G401.6 (cell line): ENCODE measurements at regions not wholly inside any gene's neighbourhood (a gene's known extent, or its start where the extent isn't known, plus 50 kb on each side); places are given as distances from the start of the nearest gene placed in this dataset.

Experiments used
- FAIRE-seq: peaks from 2 replicates; lab custom pipeline; 2012; peaks lifted over from hg19 to GRCh38; lab: Jason Lieb, UNC

DNA sequence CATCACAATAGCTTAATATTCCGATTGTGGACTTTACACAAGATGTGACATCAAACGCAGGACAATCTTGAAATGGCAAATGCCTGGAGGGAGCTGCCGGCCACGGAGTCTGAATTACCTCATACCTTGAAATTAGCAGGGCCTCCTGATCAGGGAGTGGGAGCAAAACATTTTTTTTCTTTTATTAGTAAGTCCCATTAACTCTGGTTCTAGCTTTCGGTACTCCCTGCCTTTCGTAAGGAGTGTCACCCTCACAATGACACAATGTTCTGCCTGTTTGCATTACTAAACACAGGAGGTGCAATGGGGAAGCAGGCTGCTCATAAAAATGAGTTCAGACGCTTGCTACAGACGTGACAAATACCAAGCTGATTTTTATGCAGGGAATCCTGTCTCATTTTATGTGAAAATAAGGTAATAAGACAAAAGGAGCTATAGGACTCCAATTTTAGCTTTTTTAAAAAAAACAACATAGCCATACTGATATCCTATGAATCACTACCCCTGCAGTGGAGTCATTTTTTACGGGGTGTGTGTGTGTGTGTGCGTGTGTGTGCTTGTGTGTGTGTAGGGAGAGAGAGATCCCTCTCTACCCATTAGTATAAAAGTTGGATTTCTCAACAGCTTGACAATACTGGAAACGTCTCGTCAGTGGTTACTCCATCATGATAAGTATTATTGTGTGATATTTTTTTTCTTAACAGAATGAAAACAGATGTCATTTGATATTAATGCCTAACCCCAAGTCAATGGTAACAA is 205.1 kb upstream of the RUNX1 start:
- FAIRE-seq: no peak

DNA sequence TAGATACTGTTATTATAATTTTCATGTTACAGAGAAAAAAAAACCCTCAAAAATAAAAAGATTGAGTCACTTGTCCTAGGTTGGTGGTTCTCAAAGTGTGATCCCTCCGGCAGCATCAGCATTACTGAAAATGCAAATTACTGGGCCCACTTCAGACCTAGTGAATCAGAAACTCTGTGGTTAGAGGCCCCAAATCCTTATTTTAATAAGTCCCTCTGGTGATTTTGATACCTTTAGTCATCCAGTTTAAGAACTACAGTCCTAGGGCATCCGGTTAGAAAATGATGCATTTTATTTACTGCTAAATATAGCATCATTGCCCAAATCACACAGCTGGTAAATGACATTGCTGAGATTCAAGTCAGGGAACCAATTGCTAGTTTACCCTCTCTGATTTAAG is 203.7 kb upstream of the RUNX1 start:
- FAIRE-seq: no peak

DNA sequence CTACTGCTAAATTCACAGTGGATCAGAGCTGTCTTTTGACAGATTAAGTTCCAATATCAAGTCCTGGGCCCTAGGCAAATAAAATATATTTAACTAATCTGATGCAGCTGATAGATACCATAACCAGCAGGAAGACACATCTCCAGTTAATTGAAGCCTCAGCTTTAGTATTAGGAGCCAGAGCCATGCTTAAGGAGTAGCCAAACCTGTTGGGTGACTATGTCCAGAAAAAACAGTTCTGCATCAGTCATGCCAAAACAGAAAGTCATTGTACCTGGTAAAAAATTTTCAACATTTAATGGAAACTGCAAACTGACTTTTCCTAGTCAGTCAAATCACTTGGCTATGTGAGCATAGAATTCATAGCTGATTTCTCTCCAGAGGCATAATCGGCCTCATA is 200.5 kb upstream of the RUNX1 start:
- FAIRE-seq: no peak

DNA sequence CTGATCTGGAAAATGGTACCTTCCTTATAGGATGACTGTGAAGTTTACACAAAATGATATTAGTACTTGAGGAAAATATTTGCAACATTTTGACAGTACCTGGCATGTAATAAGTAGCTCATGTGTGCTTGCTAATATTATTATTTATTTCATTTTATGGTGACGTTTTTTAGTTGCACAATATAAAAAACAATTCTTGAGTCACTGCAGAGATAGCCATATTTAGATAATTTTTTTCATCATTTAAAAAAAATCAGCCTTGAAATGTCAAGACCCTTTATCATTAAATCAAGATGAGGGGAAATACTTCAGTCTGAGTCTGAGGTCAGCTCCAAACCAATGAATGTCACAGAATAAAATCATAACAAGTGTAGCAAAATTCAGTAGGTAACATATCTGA is 196.8 kb upstream of the RUNX1 start:
- no peak for FAIRE-seq

DNA sequence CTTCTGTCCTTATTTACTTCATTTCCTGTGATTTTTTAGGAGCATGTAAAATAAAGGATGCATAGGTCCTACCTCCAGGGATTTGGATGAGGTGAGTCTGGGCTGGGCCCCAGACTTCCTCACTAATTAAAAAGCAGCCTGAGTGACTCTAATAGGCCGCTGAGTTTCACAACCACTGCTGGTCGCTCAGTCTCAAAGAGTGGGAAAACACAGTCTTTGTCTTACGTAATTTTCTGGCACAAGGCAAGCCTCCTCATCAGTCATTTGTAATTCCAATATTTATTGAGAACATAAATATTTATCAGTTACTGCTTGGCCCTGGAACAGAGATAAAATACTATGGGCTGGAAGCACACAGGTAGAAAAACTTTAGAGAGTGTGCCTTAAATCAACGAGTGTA is 195.4 kb upstream of the RUNX1 start:
- FAIRE-seq: no peak

DNA sequence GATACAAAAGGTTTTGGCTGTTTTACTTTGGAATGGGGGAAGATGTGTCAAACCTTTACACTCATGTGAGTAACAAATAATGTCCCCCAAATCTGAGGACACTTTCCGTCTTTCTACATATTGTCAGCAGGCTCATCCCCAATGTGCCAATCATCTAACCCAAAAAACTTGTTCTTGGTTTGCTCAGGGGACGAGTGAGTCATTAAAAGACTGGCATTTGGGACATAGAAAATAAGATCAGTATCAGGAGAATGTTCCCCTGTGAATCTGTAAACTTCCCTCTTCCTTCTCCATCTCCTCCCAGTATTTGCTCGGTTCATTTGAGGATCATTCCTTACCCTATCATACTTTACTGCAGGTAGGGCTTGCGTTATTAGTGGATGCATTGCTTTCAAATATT is 194.1 kb upstream of the RUNX1 start:
- no peak for FAIRE-seq

DNA sequence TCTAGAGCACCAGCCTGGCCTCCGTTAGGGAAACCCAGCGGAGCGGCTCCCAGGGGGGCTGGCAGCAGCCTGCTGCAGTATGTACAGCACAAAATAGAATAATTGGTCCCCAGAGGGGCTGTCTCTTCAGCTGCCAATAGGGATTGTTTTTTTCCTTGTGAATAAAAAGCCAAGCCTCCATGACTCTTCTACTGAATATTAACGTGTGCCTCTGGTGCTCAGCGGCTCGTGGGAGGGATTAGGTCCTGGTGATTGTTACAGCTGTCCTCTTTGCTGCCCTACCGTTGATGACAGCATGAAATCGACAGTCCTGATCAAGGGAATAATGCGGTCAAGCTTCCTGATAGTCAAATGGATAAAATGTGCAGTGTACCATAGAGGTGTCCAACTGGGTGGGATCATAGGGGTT is 190.7 kb upstream of the RUNX1 start:
- FAIRE-seq: no peak

DNA sequence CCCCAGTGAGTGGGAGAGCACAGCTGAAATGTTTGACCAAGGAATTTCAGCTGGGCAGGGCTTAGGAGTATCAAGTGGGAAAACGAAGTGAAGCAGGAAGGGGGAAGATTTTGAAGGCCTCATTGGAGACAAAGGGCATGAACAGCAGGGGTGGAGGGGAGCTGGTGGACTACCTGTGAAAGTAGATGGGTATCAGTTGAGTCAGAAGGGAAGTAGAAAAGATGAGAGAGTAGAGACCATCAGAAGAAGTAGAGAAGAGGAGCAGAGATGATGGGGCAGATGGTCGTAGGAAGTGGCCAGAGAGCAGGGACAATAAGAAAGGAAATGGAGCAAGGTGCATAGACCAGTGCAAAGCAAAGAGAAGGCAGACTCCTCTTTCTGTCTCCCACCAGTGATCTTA is 189.0 kb upstream of the RUNX1 start:
- no peak for FAIRE-seq

DNA sequence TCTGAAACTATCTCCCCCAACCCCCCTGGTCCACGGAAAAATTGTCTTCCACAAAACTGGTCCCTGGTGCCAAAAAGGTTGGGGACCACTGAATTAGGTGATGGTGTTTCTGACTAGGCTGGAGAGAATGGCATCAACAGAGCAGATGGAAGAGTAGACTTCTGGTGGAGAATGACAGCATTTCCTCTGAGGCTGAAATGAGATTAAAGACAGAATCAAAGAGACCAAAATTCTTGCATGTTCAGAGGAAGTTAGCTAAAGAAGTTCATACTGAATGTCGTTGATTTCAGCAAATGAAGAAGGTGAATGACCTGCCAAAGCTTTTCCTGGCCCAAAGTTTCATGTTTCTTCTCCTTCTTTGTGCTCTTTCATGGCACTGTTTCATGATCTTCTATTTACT is 188.2 kb upstream of the RUNX1 start:
- FAIRE-seq: no peak

DNA sequence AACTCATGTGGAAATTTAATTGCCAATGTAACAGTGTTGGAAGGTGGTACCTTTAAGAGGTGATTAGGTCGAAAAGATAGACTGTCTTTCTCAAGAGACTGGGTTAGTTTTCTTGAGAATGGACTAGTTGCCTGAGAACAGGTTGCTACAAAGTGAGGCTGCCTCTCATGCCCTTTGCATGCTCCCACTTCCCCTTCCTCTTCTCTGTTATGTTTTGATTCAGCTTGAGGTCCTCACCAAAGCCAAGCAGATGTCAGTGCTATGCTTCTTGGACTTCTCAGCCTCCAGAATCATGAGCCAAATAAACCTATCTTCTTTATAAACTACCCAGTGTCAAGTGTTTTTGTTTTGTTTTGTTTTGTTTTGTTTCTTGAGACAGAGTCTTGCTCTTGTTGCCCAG is 187.0 kb upstream of the RUNX1 start:
- FAIRE-seq: no peak

DNA sequence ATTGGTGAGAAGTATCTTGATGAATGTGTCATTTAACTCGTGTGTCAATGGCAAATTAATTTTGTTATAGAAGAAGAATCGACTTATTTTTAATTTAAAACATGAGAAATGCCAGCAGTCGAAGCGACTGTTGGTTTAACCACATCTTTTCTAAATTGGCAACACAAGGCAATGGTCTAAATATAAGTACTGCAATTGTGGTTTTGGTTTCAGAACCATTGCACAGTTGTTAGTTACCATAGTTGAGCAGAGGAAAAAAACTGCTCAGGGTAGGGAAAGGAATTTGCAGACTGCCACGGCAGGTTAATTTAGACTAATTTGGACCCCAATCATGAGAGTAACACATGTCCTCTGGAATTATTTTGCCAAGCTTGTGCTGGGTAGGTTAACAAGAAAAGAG is 185.6 kb upstream of the RUNX1 start:
- no peak for FAIRE-seq

DNA sequence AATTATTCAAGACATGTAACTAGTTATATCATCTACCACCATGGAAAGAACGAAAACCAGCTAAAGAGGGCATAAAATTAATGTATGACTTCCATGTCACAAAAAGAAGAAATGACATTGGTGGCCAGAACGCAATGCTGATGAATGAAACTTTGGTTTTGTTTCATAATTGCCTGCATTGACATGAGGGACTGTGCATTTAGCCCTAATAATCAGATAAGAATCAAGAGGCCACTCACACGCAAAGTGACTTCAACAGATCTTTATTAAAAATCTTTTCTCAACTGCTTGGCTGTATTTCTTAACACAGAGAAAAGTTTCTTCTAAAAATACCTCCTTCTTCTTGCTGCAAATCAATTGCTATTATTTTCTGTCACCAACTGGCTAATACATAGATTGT is 184.7 kb upstream of the RUNX1 start:
- no peak for FAIRE-seq

DNA sequence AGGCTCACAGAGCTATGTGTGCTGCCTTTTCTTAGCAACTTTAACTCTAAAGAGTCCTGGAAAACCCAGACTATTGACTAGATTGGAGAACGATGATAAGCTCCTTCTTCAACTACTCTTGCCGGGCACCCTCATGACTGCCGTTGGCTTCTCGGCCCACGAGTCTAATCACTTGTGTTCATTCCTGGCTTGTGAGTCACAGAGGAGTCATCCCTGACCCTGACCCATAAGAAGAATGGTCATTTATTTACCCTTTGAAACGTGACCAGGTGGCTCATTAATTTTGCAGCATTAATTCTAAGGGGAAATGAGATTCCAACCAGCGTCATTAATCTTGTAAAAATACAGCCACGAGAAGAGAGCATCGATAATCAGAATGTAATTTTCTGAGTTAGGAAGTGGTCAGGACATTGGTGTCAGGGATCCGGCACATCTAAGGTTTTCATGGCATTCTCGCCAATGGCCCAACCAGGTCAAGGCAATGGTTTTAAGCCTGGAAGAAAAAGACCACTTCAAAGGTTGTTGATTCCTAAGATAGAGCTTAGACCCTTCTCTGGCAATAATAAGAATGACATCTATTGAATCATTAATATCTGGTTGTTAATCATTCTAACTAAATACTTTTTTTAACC is 183.6 kb upstream of the RUNX1 start:
- no peak for FAIRE-seq

DNA sequence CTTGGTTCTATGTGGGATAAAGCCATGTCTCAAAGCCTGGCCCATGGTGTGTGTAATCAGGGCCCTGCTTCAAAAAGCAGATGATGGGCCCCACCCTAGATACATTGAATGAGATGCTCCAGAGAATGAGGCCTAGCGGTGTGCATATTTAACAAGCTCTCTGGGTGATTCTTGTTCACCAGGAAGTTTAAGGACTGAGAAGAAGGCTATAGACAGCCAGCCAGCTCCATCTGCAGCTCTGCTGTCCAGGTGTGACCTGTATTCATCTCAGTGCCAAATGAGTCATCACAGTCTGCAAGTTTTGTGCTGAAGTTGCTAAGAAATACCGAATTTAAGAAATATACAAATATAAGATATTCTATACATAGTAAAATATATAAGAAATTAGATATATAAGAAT is 182.0 kb upstream of the RUNX1 start:
- no peak for FAIRE-seq

DNA sequence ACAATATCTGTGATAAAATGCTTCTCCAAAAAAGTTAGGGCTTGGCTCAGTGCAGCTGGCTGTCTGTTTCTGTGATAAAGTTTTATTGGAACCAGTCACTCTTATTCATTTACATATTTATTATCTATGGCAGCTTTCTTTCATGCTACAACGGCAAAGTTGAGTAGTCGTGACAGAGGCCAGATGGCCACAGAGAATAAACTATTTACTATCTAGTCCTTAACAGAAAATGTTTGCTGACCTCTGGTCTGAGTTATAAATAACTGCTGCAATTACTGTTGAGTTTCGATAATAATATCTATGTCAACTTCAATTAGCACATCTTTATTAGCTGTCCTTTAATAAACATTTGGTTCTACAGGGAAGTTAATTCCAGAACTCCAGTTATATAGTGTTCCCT is 180.2 kb upstream of the RUNX1 start:
- FAIRE-seq: no peak

DNA sequence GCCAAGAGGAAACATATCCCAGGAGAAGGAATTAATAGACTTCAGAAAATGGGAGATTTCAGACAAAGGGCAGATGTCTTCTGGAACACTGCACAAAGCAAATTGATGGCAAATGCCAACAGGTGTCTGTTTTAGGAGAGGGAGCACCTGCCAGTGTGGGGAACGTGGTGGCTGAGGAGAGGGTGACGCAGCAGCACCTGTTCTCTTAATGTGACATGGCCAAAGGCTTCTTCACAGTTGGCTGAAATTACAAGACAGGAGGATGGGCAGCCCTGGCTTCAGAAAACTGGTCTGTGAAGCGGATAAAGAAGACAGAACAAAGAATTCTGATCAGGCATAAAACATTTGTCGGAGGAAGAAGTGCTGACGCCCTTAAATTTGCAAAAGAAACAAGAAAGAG is 178.7 kb upstream of the RUNX1 start:
- FAIRE-seq: no peak

DNA sequence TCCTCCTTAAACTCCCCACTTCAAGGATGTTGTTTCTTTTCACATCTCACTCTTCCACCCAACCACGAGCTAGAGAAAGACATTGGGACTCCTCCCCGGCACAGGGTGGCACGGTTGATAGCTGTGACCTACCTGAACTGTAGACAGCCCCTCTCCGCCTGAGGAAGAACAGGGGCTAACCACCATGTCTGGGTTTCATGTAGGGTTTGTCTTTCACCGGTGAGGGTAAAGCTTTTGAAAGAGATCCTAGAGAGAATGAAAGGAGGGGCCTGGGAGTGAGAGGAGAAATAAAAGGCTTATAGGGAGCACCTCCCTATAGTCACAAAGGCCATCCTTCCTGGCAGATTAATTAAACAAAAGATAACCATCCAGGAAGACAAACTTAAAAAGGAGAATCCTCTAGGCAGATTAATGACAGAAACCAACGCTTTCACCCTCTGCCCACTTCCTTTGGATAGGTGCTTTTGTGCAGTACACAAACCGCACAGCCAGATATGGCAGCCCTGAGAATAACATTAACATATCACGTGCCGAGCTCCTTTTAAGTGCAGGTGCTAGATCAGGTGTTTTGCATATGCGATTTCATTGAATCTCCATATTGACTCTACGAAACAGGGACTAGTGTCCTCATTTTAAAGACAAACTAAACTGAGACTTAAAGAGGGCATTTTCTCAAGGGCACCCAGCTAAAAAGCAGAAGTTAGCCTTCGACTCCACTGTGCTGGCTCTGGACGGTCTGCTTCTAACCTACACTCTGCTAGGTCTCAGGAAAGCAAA is 178.1 kb upstream of the RUNX1 start:
- FAIRE-seq: no peak

DNA sequence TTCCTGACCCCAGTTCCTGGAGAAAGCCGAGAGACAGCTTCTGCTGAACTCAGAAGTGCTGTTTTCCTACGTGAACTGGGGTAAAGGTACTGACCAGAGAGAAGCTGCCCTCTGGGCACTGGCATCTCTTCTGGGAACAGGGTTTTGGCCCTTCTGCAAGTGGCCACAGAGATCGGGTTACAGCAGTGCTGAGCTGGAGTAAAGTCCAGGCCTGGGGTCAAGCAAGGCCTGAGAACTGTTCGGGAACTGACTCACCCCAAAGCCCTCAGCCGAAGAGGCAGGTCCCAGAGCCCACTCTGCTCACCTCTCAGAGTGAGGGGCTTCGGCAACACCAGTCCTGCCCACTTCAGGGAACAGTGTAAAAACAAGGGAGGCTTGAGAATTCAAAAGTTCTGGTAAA is 177.2 kb upstream of the RUNX1 start:
- FAIRE-seq: no peak

DNA sequence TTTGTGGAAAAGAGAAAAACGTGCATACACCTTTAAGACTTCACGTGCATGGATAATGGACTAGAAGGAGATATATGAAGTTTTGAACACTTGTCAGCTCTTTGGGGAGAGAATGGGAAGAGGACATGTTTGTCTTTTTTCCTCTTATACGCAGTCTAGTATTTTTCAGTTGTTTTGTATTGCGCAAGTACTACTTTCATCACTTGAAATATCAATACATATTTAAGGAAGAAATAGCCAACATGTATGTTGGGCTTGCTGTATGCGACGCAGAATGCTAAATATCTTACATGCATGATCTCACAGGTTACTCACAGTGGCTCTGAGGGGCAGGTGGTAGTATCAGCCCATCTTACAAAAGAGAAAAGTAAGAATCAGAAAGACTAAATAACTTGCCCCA is 176.5 kb upstream of the RUNX1 start:
- no peak for FAIRE-seq

DNA sequence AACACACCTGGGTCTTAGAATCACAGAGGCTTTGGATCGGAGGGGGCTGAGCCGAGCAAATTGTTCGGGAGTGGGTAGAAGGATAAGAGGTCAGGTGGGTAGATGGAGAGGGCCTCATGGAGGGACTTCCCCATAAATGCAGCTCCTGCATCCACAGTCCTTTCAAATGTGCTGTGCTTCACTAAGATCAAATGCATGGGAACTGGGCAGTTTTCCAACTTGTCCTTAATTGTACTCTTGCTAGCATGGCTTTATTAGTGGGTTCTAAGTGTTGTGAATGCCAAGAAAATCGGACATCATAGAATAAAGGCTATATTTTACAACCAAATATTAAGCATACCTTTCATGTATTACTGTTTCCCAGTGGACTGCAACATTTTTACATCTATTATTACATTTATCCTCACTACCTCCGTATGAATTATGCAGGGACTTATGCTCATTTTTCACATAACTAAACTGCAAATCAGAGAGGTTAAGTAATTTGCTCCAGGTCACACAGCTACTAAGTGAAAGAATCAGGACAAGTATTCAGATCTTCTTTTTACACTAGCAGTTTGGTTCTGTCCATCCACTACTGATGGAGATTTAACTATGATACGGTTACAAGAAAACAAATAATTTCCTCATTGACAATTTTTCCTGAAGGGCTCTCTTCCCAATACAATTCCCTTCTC is 174.5 kb upstream of the RUNX1 start:
- no peak for FAIRE-seq

DNA sequence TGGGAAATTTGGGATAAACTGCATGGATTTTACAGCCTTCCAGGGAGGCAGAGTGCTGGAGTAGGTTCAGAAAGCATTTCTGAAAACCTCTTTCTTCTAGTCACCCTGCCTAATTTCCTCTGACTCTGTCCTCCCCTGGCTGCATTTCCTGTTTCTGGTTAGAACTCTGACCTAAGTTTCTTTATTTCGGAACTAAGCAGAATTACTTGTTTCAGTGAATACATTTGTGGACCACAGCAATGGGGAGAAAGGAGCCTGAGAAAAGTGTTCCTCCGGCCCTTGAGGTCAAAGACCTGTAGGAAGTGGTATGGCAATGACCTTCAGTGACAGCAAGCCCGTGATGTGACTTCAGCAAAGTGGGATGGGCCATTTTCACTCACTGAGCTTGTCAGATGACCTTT is 173.4 kb upstream of the RUNX1 start:
- no peak for FAIRE-seq

DNA sequence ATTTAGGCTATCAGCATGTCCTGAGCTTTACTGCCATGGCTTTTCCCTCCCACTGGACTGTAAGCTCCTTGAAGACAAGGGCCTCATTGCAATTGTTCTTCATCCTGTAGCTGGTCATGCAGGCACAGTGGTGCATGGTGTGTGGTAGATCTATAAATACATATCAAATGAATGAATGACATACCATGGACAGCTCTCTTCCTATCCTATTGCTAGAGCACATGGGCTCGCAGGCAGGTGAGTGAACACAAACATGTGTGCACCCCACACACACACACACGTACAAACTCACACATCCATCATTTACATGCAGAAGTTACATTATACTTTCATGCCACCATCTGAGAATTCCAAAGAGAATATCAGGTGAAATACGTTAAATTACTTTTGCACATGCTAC is 172.9 kb upstream of the RUNX1 start:
- no peak for FAIRE-seq

DNA sequence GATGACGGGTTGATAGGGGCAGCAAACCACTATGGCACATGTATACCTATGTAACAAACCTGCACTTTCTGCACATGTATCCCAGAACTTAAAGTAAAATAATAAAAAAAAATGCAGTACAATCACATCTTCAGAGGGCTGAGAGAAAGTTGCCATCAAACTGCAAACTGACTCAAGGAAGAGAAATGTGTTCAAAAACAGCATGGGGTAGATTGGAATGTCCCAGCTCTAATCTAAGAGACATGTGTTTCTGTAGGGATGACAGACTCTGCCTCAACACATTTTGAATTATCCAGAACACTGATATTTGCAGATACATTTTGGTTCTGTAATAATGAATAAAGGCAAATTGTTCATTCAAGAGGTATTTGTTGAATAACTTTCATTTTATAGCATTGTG is 171.2 kb upstream of the RUNX1 start:
- FAIRE-seq: no peak
